H9 (cell line): ENCODE measurements at regions not wholly inside any gene's neighbourhood (a gene's known extent, or its start where the extent isn't known, plus 50 kb on each side); places are given as distances from the start of the nearest gene placed in this dataset.

Experiments used
- DNase-seq: peaks from one replicate; pipeline ENCODE4 v3.0.0-alpha.2; 2017
- H2AFZ ChIP-seq: one replicate; pipeline ENCODE4 v1.6.1; 2013; ENCODE audit warnings: mild to moderate bottlenecking, low read length, control low read depth, moderate library complexity
- H2AK5ac ChIP-seq: 2 replicates; pipeline ENCODE4 v1.6.1; 2013; ENCODE audit warnings: low read length, control low read depth, mixed read lengths; ENCODE audit not compliant: insufficient read length
- H2BK120ac ChIP-seq: one replicate; pipeline ENCODE4 v1.6.1; 2013; ENCODE audit warnings: low read depth, mild to moderate bottlenecking, low read length, control low read depth, inconsistent platforms; ENCODE audit not compliant: poor library complexity, severe bottlenecking
- H2BK12ac ChIP-seq: 2 replicates; pipeline ENCODE4 v1.6.1; 2013; ENCODE audit warnings: low read length, control low read depth, mixed read lengths, low read depth; ENCODE audit not compliant: insufficient read length
- H2BK15ac ChIP-seq: 2 replicates; pipeline ENCODE4 v1.6.1; 2013; ENCODE audit warnings: low read depth, low read length, control low read depth
- H2BK20ac ChIP-seq: one replicate; pipeline ENCODE4 v1.6.1; 2013; ENCODE audit warnings: low read depth, mild to moderate bottlenecking, low read length, control low read depth, inconsistent platforms; ENCODE audit not compliant: poor library complexity, severe bottlenecking
- H2BK5ac ChIP-seq: 2 replicates; pipeline ENCODE4 v1.6.1; 2013; ENCODE audit warnings: low read length, control low read depth, mixed read lengths; ENCODE audit not compliant: insufficient read length
- H3K14ac ChIP-seq: 2 replicates; pipeline ENCODE4 v1.6.1; 2013; ENCODE audit warnings: low read length, control low read depth; ENCODE audit not compliant: insufficient read depth
- H3K18ac ChIP-seq: 2 replicates; pipeline ENCODE4 v1.6.1; 2013; ENCODE audit warnings: low read depth, mild to moderate bottlenecking, mixed read lengths, low read length, control low read depth; ENCODE audit not compliant: insufficient read length
- H3K23ac ChIP-seq: 2 replicates; pipeline ENCODE4 v1.6.1; 2013; ENCODE audit warnings: low read length, control low read depth, mixed read lengths, low read depth; ENCODE audit not compliant: insufficient read length
- H3K23me2 ChIP-seq: 2 replicates; pipeline ENCODE4 v1.6.1; 2013; ENCODE audit warnings: low read depth, mild to moderate bottlenecking, mixed read lengths, low read length, control low read depth; ENCODE audit not compliant: insufficient read length, poor library complexity, severe bottlenecking
- H3K27ac ChIP-seq: 2 replicates; pipeline ENCODE4 v1.5.1; 2013; ENCODE audit warnings: low read length, control low read depth, mixed read lengths, low read depth; ENCODE audit not compliant: insufficient read length
- H3K27me3 ChIP-seq: 2 replicates; pipeline ENCODE4 v1.6.1; 2013; ENCODE audit warnings: low read length, control low read depth, inconsistent platforms; ENCODE audit not compliant: insufficient read depth
- H3K4ac ChIP-seq: 2 replicates; pipeline ENCODE4 v1.6.1; 2013; ENCODE audit warnings: low read depth, mild to moderate bottlenecking, control low read depth, inconsistent platforms, low read length, moderate library complexity
- H3K4me1 ChIP-seq: 2 replicates; pipeline ENCODE4 v1.6.1; 2013; ENCODE audit warnings: low read length, control low read depth, inconsistent platforms; ENCODE audit not compliant: insufficient read depth
- H3K4me2 ChIP-seq: 2 replicates; pipeline ENCODE4 v1.6.1; 2013; ENCODE audit warnings: low read length, control low read depth, mixed read lengths; ENCODE audit not compliant: insufficient read length, insufficient read depth
- H3K56ac ChIP-seq: 2 replicates; pipeline ENCODE4 v1.6.1; 2013; ENCODE audit warnings: low read depth, mild to moderate bottlenecking, mixed read lengths, low read length, control low read depth; ENCODE audit not compliant: insufficient read length
- H3K79me1 ChIP-seq: 2 replicates; pipeline ENCODE4 v1.6.1; 2013; ENCODE audit warnings: low read depth, mild to moderate bottlenecking, moderate library complexity, low read length, control low read depth, inconsistent platforms; ENCODE audit not compliant: insufficient read depth, poor library complexity, severe bottlenecking
- H3K79me2 ChIP-seq: 2 replicates; pipeline ENCODE4 v1.6.1; 2013; ENCODE audit warnings: low read length, control low read depth, inconsistent platforms; ENCODE audit not compliant: insufficient read depth
- H3K9ac ChIP-seq: 2 replicates; pipeline ENCODE4 v1.6.1; 2013; ENCODE audit warnings: low read length, control low read depth, mixed read lengths; ENCODE audit not compliant: insufficient read length; ENCODE audit errors: extremely low read depth
- H3K9me3 ChIP-seq: one replicate; pipeline ENCODE4 v1.6.1; 2013; ENCODE audit warnings: low read depth, low read length, inconsistent platforms; ENCODE audit not compliant: control insufficient read depth
- H3T11ph ChIP-seq: one replicate; pipeline ENCODE4 v1.6.1; 2013; ENCODE audit warnings: mild to moderate bottlenecking, low read length, control low read depth, inconsistent platforms
- H4K20me1 ChIP-seq: one replicate; pipeline ENCODE4 v1.6.1; 2013; ENCODE audit not compliant: control insufficient read depth, insufficient read length, insufficient read depth
- H4K5ac ChIP-seq: 2 replicates; pipeline ENCODE4 v1.6.1; 2013; ENCODE audit warnings: low read depth, mild to moderate bottlenecking, mixed read lengths, low read length, control low read depth; ENCODE audit not compliant: insufficient read length
- H4K8ac ChIP-seq: replicated peaks from 2 replicates; pipeline ENCODE4 v1.6.1; 2013; ENCODE audit warnings: low read length, control low read depth, mixed read lengths, low read depth; ENCODE audit not compliant: insufficient read length
- H4K91ac ChIP-seq: 2 replicates; pipeline ENCODE4 v1.6.1; 2013; ENCODE audit warnings: low read depth, mild to moderate bottlenecking, moderate library complexity, mixed read lengths, low read length, control low read depth; ENCODE audit not compliant: insufficient read length
- H3K27ac Mint-ChIP-seq, 3 experiments: 2 replicates in 2 of 3; 3 replicates in 1 of 3; pipeline ENCODE4 v1.8.0; 2020 to 2021; ENCODE audit warnings: mixed read lengths in 3 of 3, mild to moderate bottlenecking in 1 of 3, moderate library complexity in 1 of 3
- H3K27me3 Mint-ChIP-seq: 2 replicates; pipeline ENCODE4 v1.8.0; 2021; ENCODE audit warnings: low read depth, mild to moderate bottlenecking, moderate library complexity, mixed read lengths
- H3K36me3 Mint-ChIP-seq, 3 experiments: 2 replicates in 2 of 3; 3 replicates in 1 of 3; pipeline ENCODE4 v1.8.0; 2020 to 2021; ENCODE audit warnings: low read depth in 3 of 3, mixed read lengths in 3 of 3; ENCODE audit not compliant: insufficient read depth in 1 of 3
- H3K4me1 Mint-ChIP-seq, 2 experiments: 2 replicates each; pipeline ENCODE4 v1.8.0; 2020; ENCODE audit warnings: mixed read lengths in 2 of 2
- H3K4me3 Mint-ChIP-seq, 2 experiments: 2 replicates in 1 of 2; 3 replicates in 1 of 2; pipeline ENCODE4 v1.8.0; 2020 to 2021; ENCODE audit warnings: mild to moderate bottlenecking in 2 of 2, mixed read lengths in 2 of 2, moderate library complexity in 1 of 2
- H3K9me3 Mint-ChIP-seq, 2 experiments: 2 replicates in 1 of 2; 3 replicates in 1 of 2; pipeline ENCODE4 v1.8.0; 2020; ENCODE audit warnings: mild to moderate bottlenecking in 2 of 2, mixed read lengths in 2 of 2, moderate library complexity in 1 of 2
- WGBS: extraction: QIAGEN DNeasy Blood & Tissue Kit; methylation state at CpG from one replicate; pipeline ENCODE4 v1.1.7; 2013; ENCODE audit warnings: missing lambda C conversion rate, low lambda C conversion rate, mixed read lengths; ENCODE audit not compliant: insufficient read length; ENCODE audit errors: extremely low coverage; 5-methylcytosine and 5-hydroxymethylcytosine counted together
- TF ChIP-seq, protein P1 (sequence below): fragments of 200-600 bp; sonication (generic); conservative IDR thresholded peaks from 3 replicates; pipeline ENCODE4 v1.8.0; 2021; ENCODE audit warnings: antibody characterized with exemption, mild to moderate bottlenecking

DNA sequence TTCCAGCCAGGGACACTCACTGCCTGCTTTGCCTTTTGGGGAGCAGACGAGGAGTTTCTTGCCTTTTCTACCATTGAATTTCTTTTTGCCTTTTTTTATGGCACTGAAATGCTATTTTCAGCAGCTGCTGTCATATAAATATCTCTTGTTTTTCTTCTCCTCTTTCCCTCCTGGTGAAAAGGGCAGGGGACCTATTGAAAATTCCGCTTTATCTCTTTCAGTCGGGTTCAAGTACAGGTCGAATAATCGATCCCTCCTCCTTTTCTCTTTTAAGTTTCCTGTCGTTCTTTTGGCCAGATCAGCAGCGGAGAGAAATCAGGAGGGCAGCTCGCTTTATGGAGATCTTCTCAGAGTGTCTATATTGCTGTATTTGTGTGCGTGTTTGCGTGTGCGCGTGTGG is 67.4 kb upstream of the CASZ1 start:
- TF ChIP-seq, protein P1, sequence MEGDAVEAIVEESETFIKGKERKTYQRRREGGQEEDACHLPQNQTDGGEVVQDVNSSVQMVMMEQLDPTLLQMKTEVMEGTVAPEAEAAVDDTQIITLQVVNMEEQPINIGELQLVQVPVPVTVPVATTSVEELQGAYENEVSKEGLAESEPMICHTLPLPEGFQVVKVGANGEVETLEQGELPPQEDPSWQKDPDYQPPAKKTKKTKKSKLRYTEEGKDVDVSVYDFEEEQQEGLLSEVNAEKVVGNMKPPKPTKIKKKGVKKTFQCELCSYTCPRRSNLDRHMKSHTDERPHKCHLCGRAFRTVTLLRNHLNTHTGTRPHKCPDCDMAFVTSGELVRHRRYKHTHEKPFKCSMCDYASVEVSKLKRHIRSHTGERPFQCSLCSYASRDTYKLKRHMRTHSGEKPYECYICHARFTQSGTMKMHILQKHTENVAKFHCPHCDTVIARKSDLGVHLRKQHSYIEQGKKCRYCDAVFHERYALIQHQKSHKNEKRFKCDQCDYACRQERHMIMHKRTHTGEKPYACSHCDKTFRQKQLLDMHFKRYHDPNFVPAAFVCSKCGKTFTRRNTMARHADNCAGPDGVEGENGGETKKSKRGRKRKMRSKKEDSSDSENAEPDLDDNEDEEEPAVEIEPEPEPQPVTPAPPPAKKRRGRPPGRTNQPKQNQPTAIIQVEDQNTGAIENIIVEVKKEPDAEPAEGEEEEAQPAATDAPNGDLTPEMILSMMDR = no peak
- Histone ChIP-seq H3K79me2 (no peaks in the 10 kb centered on the region), H2AK5ac (no peak overlapping the region), H2BK20ac (no peak overlapping the region), H3K79me1 (no peaks in the 10 kb centered on the region), H3K27me3 (peaks cover 2% of the 10 kb centered on the region; the same call in 1 of the 2 replicates), H4K5ac (no peak overlapping the region), H3K18ac (no peak overlapping the region), H2AFZ (no peak overlapping the region), H3K27ac (no peak overlapping the region), H2BK15ac (no peak overlapping the region), H3K9me3 (no peaks in the 10 kb centered on the region), H4K8ac (no peak overlapping the region), H3K56ac (no peak overlapping the region), H3K4ac (no peak overlapping the region), H2BK12ac (no peak overlapping the region), H2BK120ac (no peak overlapping the region), H3K14ac (no peak overlapping the region), H3K9ac (no peak overlapping the region), H3K4me2 (no peak overlapping the region), H4K20me1 (no peaks in the 10 kb centered on the region), H3K4me1 (no peaks in the 10 kb centered on the region), H3K23me2 (peaks cover 6% of the 10 kb centered on the region), H3T11ph (no peak overlapping the region), H3K23ac (no peak overlapping the region), H2BK5ac (no peak overlapping the region), H4K91ac (no peak overlapping the region)
- no CpG with 5 or more reads among the region's 12 CpGs for WGBS
- DNase-seq = no peak
- no peak overlapping the region for H3K4me3 Mint-ChIP-seq
- no peaks in the 10 kb centered on the region for H3K9me3 Mint-ChIP-seq
- H3K36me3 Mint-ChIP-seq = no peaks in the 10 kb centered on the region
- H3K27me3 Mint-ChIP-seq = peaks cover 65% of the 10 kb centered on the region
- peaks cover 45 to 70% of the 10 kb centered on the region in 2 experiments for H3K4me1 Mint-ChIP-seq
- H3K27ac Mint-ChIP-seq = no peak overlapping the region
